IMR-90 (cell line): ENCODE measurements at regions not wholly inside any gene's neighbourhood (a gene's known extent, or its start where the extent isn't known, plus 50 kb on each side); places are given as distances from the start of the nearest gene placed in this dataset.

Source experiments
- ATAC-seq: fragments of 200-7000 bp; cut with Tn5 transposase; 2 replicates; pipeline ENCODE4 v1.9.1; 2020; ENCODE audit warnings: low read depth, mild to moderate bottlenecking, moderate library complexity
- BruUV-seq: library from RNA; stranded (reverse); fragments of 400-500 nt; replicated peaks from 2 replicates; lab custom pipeline; 2021; lab: Mats Ljungman, UMichigan
- CTCF ChIA-PET: fragments of 300-600 bp; formaldehyde crosslinking; extraction: SDS; loops from one replicate; lab custom pipeline; 2021; ENCODE audit warnings: antibody characterized with exemption; lab: Yijun Ruan, JAX
- POLR2A ChIA-PET: fragments of 300-600 bp; sonication (Branson Sonifier 250); formaldehyde crosslinking; loops from one replicate; lab custom pipeline; 2022; ENCODE audit warnings: antibody characterized with exemption; ENCODE audit not compliant: unreplicated experiment; lab: Charles Lee
- DNase-seq: peaks from one replicate; pipeline ENCODE4 v3.0.0; 2013
- H2AFZ ChIP-seq: replicated peaks from 2 replicates; pipeline ENCODE3; 2013; ENCODE audit warnings: low read length, mild to moderate bottlenecking; ENCODE audit not compliant: poor library complexity
- H2AK5ac ChIP-seq: 2 replicates; pipeline ENCODE4 v1.6.1; 2013; ENCODE audit warnings: low read depth, low read length, inconsistent platforms
- H2AK9ac ChIP-seq: replicated peaks from 2 replicates; pipeline ENCODE3; 2013; ENCODE audit warnings: mild to moderate bottlenecking, low read depth, low read length, moderate library complexity; ENCODE audit not compliant: poor library complexity
- H2BK120ac ChIP-seq: 2 replicates; pipeline ENCODE4 v1.6.1; 2013; ENCODE audit warnings: low read depth, low read length, inconsistent platforms
- H2BK15ac ChIP-seq: 3 replicates; pipeline ENCODE4 v1.6.1; 2013; ENCODE audit warnings: low read depth, low read length, inconsistent platforms
- H2BK20ac ChIP-seq: 2 replicates; pipeline ENCODE4 v1.6.1; 2013; ENCODE audit warnings: low read depth, mild to moderate bottlenecking, inconsistent platforms, low read length, moderate library complexity
- H2BK5ac ChIP-seq: 2 replicates; pipeline ENCODE4 v1.6.1; 2013; ENCODE audit warnings: mild to moderate bottlenecking, low read depth, low read length, inconsistent platforms; ENCODE audit not compliant: poor library complexity, severe bottlenecking
- H3K14ac ChIP-seq: replicated peaks from 2 replicates; pipeline ENCODE4 v1.6.1; 2013; ENCODE audit warnings: low read depth, low read length, inconsistent platforms
- H3K18ac ChIP-seq: 2 replicates; pipeline ENCODE4 v1.6.1; 2013; ENCODE audit warnings: low read depth, low read length, control low read depth
- H3K23ac ChIP-seq: 2 replicates; pipeline ENCODE4 v1.6.1; 2013; ENCODE audit warnings: low read depth, low read length, inconsistent platforms
- H3K27ac ChIP-seq: 2 replicates; pipeline ENCODE4 v1.5.1; 2013; ENCODE audit warnings: mild to moderate bottlenecking, control low read depth, low read length; ENCODE audit not compliant: insufficient read depth
- H3K27me3 ChIP-seq: 2 replicates; pipeline ENCODE4 v1.6.1; 2013; ENCODE audit warnings: low read length; ENCODE audit not compliant: control insufficient read depth, insufficient read depth
- H3K36me3 ChIP-seq: 2 replicates; pipeline ENCODE4 v1.6.1; 2013; ENCODE audit warnings: low read length, mixed read lengths; ENCODE audit not compliant: control insufficient read depth, insufficient read depth
- H3K4ac ChIP-seq: 2 replicates; pipeline ENCODE4 v1.6.1; 2013; ENCODE audit warnings: low read depth, low read length, inconsistent platforms
- H3K4me1 ChIP-seq: 2 replicates; pipeline ENCODE4 v1.6.1; 2013; ENCODE audit warnings: low read length, mixed read lengths; ENCODE audit not compliant: control insufficient read depth, insufficient read depth
- H3K4me2 ChIP-seq: 2 replicates; pipeline ENCODE4 v1.6.1; 2013; ENCODE audit warnings: low read depth, mild to moderate bottlenecking, control low read depth, low read length, moderate library complexity
- H3K4me3 ChIP-seq: 2 replicates; pipeline ENCODE4 v1.5.1; 2013; ENCODE audit warnings: low read depth, mild to moderate bottlenecking, control low read depth, low read length, moderate library complexity; ENCODE audit not compliant: insufficient read depth
- H3K56ac ChIP-seq: 2 replicates; pipeline ENCODE4 v1.6.1; 2013; ENCODE audit warnings: low read length, inconsistent platforms; ENCODE audit not compliant: insufficient read depth; ENCODE audit errors: extremely low read depth
- H3K79me1 ChIP-seq, 2 experiments: 2 replicates each; pipeline ENCODE4 v1.6.1; 2013; ENCODE audit warnings: low read length in 2 of 2, inconsistent platforms in 1 of 2, low read depth in 1 of 2
- H3K9ac ChIP-seq: 2 replicates; pipeline ENCODE4 v1.6.1; 2013; ENCODE audit warnings: low read depth, low read length, control low read depth
- H3K9me1 ChIP-seq: 2 replicates; pipeline ENCODE4 v1.6.1; 2013; ENCODE audit warnings: low read length, inconsistent platforms; ENCODE audit not compliant: insufficient read depth
- H3K9me3 ChIP-seq: 2 replicates; pipeline ENCODE4 v1.6.1; 2013; ENCODE audit warnings: low read length; ENCODE audit not compliant: control insufficient read depth, insufficient read depth
- H4K20me1 ChIP-seq: 2 replicates; pipeline ENCODE4 v1.6.1; 2013; ENCODE audit warnings: low read length, inconsistent platforms; ENCODE audit not compliant: insufficient read depth
- H4K5ac ChIP-seq: 2 replicates; pipeline ENCODE4 v1.6.1; 2013; ENCODE audit warnings: mild to moderate bottlenecking, low read depth, low read length, control low read depth
- H4K8ac ChIP-seq, 2 experiments: 2 replicates each; pipeline ENCODE4 v1.6.1; 2013; ENCODE audit warnings: low read depth in 2 of 2, low read length in 2 of 2, control low read depth in 1 of 2, inconsistent platforms in 1 of 2
- H4K91ac ChIP-seq: 2 replicates; pipeline ENCODE4 v1.6.1; 2013; ENCODE audit warnings: low read depth, low read length, inconsistent platforms; ENCODE audit not compliant: insufficient read depth
- BHLHE40 ChIP-seq: fragments of 150-350 bp; IDR thresholded peaks from 2 replicates; pipeline ENCODE4 v1.6.1; 2016; ENCODE audit warnings: mild to moderate bottlenecking, low read depth, low read length
- CEBPB ChIP-seq: IDR thresholded peaks from 2 replicates; pipeline ENCODE4 v1.6.1; 2012; ENCODE audit warnings: low read depth, low read length, improper control_type of control experiment
- CTCF ChIP-seq: conservative IDR thresholded peaks from 2 replicates; pipeline ENCODE4 v1.5.1; 2012; ENCODE audit warnings: mild to moderate bottlenecking, low read depth, low read length, improper control_type of control experiment
- MAFK ChIP-seq: IDR thresholded peaks from 2 replicates; pipeline ENCODE4 v1.6.1; 2012; ENCODE audit warnings: low read depth, low read length, improper control_type of control experiment
- MAZ ChIP-seq: IDR thresholded peaks from 2 replicates; pipeline ENCODE4 v1.6.1; 2012; ENCODE audit warnings: low read depth, mild to moderate bottlenecking, low read length, improper control_type of control experiment, moderate library complexity, borderline replicate concordance
- MXI1 ChIP-seq: IDR thresholded peaks from 2 replicates; pipeline ENCODE4 v1.6.1; 2012; ENCODE audit warnings: low read depth, mild to moderate bottlenecking, low read length, moderate library complexity, borderline replicate concordance
- NFE2L2 ChIP-seq: fragments of 150-350 bp; IDR thresholded peaks from 2 replicates; pipeline ENCODE4 v1.6.1; 2016; ENCODE audit warnings: low read depth, mild to moderate bottlenecking, low read length
- RAD21 ChIP-seq: IDR thresholded peaks from 2 replicates; pipeline ENCODE4 v1.6.1; 2012; ENCODE audit warnings: low read length, improper control_type of control experiment
- RCOR1 ChIP-seq: IDR thresholded peaks from 2 replicates; pipeline ENCODE4 v1.6.1; 2012; ENCODE audit warnings: mild to moderate bottlenecking, low read length, improper control_type of control experiment; ENCODE audit not compliant: insufficient replicate concordance
- SMC3 ChIP-seq: fragments of 150-350 bp; IDR thresholded peaks from 2 replicates; pipeline ENCODE4 v1.6.1; 2016; ENCODE audit warnings: low read depth, mild to moderate bottlenecking, antibody characterized with exemption, low read length, moderate library complexity
- WGBS, 2 experiments: methylation state at CpG; one replicate each; pipeline versions ENCODE4 v1.1.5 to v1.1.7; 2013; ENCODE audit warnings: missing lambda C conversion rate in 2 of 2; ENCODE audit not compliant: insufficient read length in 1 of 2; ENCODE audit errors: extremely low coverage in 2 of 2; 5-methylcytosine and 5-hydroxymethylcytosine counted together
- dilution Hi-C: fragments of 300-500 bp; cut with HindIII; formaldehyde crosslinking; loops from one replicate; pipeline ENCODE4 v1.14.3; 2018; ENCODE audit warnings: low sequenced_read_pairs; ENCODE audit not compliant: unreplicated experiment
- in situ Hi-C: fragments of 300-500 bp; cut with MboI; formaldehyde crosslinking; loops from 3 replicates; pipeline ENCODE4 v1.14.3; 2019; ENCODE audit warnings: low sequenced_read_pairs, inconsistent platforms, mixed read lengths
- intact Hi-C: fragments of 100-400 bp; cut with micrococcal nuclease; formaldehyde crosslinking; loops from 2 replicates; pipeline ENCODE4 v1.10.0; 2022

- Histone ChIP-seq H3K27ac (no peak overlapping the region), H3K4me3 (no peak overlapping the region), H2BK15ac (no peak overlapping the region), H4K20me1 (no peaks in the 10 kb centered on the region), H3K4me2 (no peak overlapping the region), H3K79me1 (no peaks in the 10 kb centered on the region), H2BK20ac (no peak overlapping the region), H2AFZ (no peak overlapping the region), H3K9ac (no peak overlapping the region), H4K5ac (no peak overlapping the region), H3K9me1 (no peaks in the 10 kb centered on the region), H3K56ac (no peak overlapping the region), H2BK5ac (no peak overlapping the region), H2AK9ac (no peak overlapping the region), H3K36me3 (no peaks in the 10 kb centered on the region), H4K91ac (no peak overlapping the region), H3K4ac (no peak overlapping the region), H3K9me3 (no peaks in the 10 kb centered on the region), H3K27me3 (no peaks in the 10 kb centered on the region), H2BK120ac (no peak overlapping the region), H3K14ac (no peak overlapping the region), H3K23ac (no peak overlapping the region), H2AK5ac (no peak overlapping the region), H4K8ac (no peak overlapping the region), H3K18ac (no peak overlapping the region), H3K4me1 (no peaks in the 10 kb centered on the region)
- intact Hi-C loops = no loop called here
- dilution Hi-C loops = no loop called here
- in situ Hi-C loops = no loop called here
- DNase-seq (no peak), ATAC-seq (no peak)
- WGBS, 2 experiments = no CpG with 5 or more reads among the region's 4 CpGs
- BruUV-seq = no TSS peak
- POLR2A ChIA-PET = no interaction called here
- TF ChIP-seq SMC3 (no peak), MXI1 (no peak), MAZ (no peak), NFE2L2 (no peak), MAFK (no peak), CEBPB (no peak), RAD21 (no peak), RCOR1 (no peak), CTCF (no peak), BHLHE40 (no peak)
- CTCF ChIA-PET = no interaction called here
These were observed 598.4 kb downstream of the CHSY3 start for GRCh38 chr5:130502702-130503101.
